Heart left ventricle (tissue), 13 donors: ENCODE measurements at regions not wholly inside any gene's neighbourhood (a gene's known extent, or its start where the extent isn't known, plus 50 kb on each side); places are given as distances from the start of the nearest gene placed in this dataset.

Experiments used
- POLR2A ChIP-seq, 2 donors: fragments of 450-650 bp; IDR thresholded peaks; one replicate each; pipeline ENCODE4 v1.6.1; 2017; ENCODE audit warnings: antibody characterized with exemption in 2 of 2, mild to moderate bottlenecking in 2 of 2, moderate library complexity in 2 of 2
- TF ChIP-seq, protein P1 (sequence below), 12 donors: fragments of 200-600 bp; sonication (generic) in 4 of 12; IDR thresholded peaks; one replicate each; pipeline versions ENCODE4 v1.5.0 to v1.8.0; 2018 to 2022; ENCODE audit warnings: antibody characterized with exemption in 12 of 12, mild to moderate bottlenecking in 5 of 12
- donor health status: ischemic (EF 13 %, LVEDD 7.1; RV severe dilation, severe dysfunction).
- donor health status: DM: no; HTN: yes; CAD: no.
- donor health status: DM: no; HTN: no; CAD: no.
- donor health status: ischemic (EF 25% LVEDD 6.9; RV normal size, moderate dysfunction).
- donor health status: ischemic (EF 25% LVEDD 5.7; RV mildly dilated, moderate dysfunction).
- donor health status: ischemic (EF 35%, LVEDD 5.7; RV mildly dilated, moderate dysfunction).
- donor health status: nonischemic (EF 11% LVEDD 7.7; RV severe dilation, severe dysfunction).
- donor health status: DM: yes; HTN: yes; CAD: no.
- donor health status: PGD.
- donor health status: ischemic (EF 29% LVEDD 5.4; RV normal size, mild dysfunction).
- donor health status: nonischemic (EF 23%, LVEDD 6.1; RV moderate dilation, normal function).

DNA sequence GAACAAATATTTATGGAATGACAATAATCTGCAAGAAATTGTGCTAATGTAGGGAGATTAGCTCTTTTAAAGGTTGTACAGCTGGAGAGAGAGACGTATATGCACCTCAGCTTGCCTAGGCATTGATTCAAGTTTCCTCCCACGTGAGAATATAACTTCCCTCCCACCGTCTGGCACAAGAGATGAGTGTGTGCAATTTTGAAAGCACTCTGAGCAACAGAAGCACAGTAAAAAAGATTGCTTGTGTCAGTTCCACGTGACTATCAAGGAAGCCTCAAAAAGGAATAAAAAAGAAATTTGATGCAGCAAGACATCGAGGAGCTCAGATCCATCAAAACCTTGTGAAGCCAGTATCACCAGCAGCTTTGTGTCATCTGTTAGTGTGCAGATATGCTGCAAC is 435.3 kb downstream of the TUSC7 start:
- TF ChIP-seq, protein P1, sequence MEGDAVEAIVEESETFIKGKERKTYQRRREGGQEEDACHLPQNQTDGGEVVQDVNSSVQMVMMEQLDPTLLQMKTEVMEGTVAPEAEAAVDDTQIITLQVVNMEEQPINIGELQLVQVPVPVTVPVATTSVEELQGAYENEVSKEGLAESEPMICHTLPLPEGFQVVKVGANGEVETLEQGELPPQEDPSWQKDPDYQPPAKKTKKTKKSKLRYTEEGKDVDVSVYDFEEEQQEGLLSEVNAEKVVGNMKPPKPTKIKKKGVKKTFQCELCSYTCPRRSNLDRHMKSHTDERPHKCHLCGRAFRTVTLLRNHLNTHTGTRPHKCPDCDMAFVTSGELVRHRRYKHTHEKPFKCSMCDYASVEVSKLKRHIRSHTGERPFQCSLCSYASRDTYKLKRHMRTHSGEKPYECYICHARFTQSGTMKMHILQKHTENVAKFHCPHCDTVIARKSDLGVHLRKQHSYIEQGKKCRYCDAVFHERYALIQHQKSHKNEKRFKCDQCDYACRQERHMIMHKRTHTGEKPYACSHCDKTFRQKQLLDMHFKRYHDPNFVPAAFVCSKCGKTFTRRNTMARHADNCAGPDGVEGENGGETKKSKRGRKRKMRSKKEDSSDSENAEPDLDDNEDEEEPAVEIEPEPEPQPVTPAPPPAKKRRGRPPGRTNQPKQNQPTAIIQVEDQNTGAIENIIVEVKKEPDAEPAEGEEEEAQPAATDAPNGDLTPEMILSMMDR (IDR thresholded peaks at IDR 0.05) = no peak
- no peak for TF ChIP-seq POLR2A (IDR thresholded peaks at IDR 0.05)
